HUDEP-2 (cell line): ENCODE measurements at regions not wholly inside any gene's neighbourhood (a gene's known extent, or its start where the extent isn't known, plus 50 kb on each side); places are given as distances from the start of the nearest gene placed in this dataset.
"Not testable (repeated sequence)": the region's sequence is repeated elsewhere in the genome, so short reads cannot be mapped to it uniquely, and the experiment has no call there.

Experiments used
- DNase-seq, 76 experiments: peaks; one replicate each; lab custom pipeline; 2025; ENCODE audit not compliant: unreplicated experiment in 76 of 76; lab: John Stamatoyannopoulos, UW

DNA sequence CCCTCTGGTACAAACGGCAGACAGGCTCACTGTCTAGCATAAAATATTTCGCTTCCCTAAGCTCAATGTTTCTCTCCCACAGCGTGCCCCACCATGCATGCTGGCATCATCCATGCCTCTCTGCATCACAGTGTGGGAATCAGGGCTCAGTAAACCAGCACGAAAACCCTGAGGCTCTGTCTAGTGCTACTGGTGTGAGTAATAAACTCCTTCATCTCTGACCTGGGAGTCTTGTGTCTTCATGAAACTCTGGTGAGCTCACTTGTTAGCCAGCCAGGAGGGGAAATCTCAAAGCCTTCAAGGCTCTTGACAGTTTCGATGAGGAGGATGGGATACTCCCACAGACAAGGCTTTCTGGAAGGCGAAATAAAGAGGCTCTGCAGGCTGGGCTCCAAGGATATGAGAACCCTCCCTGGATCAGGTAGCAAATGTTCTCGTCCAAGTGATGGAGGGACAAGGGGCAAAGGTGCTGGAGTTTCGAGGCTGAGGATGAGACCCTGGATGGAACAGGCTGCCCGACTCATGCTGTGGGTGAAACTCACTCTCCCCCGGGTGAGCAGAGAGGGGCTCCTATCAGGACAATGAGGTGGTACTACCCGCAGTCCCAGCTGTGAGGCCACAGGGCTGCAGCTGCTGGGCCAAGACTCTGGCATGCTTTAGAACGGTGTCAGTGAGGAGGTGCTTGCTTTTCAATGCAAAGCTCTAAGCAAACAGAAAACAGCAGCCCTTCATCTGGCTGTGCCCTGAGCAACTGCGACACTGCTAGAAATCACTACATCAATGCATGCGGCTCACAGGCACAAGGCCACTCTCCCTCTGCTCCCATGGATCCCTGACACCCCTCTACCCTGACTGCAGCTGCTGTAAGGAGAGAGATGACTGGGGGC lies 69.3 kb downstream of the SHANK2 start:
- no peak for DNase-seq

DNA sequence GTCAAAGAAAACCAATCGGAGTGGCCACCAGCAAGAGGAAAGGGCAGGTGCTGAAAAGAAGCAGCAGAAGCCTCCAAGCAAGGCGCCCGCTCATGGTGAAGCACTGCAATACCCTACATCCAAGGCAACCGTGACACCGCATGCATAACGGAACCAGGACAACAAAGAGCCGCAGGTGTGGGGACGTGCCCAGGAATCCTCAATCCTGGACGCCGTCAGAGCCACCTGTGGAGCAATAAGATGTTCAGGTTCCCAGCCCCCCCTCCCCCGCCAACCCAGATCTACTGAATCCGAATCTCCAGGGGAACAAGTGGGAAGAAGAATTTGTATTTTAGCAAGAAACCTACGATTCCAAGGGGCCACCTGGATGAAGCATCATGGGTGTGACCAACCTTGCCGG lies 70.8 kb downstream of the SHANK2 start:
- no peak for DNase-seq

DNA sequence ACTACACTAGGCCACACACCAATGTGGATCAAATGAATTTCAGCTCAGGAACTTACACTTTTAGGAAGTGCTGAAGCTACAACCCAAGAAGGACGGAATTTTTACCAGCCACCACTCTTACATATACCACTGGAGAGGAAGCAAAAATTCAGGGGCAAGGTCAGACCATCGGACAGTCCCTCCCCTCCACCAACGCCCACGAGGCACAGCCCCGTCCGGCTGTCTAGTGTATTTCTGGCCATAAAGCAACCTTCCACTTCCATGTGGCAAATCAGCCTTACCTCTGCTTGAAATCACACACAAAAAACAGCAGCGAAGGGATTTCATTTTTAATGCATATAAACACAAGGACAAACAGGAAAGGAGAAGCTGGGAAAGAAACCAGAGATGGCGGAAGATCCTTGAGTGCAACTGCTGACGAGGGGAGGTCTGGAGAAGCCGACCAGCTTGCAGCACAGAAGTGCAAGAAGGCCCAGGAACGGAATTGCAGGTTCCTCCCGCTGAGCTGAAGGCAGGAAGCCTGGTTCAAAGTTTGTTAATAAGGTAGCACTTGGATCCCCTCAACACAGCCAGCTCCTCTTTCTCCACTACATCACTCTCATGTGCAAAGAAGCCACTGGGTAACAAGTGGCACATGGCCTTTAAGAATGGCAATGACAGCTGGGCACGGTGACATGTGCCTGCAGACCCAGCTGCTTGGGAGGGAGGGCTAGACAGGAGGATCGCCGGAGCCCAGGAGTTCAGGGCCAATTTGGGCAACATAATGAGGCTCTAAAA lies 71.5 kb downstream of the SHANK2 start:
- no peak for DNase-seq

DNA sequence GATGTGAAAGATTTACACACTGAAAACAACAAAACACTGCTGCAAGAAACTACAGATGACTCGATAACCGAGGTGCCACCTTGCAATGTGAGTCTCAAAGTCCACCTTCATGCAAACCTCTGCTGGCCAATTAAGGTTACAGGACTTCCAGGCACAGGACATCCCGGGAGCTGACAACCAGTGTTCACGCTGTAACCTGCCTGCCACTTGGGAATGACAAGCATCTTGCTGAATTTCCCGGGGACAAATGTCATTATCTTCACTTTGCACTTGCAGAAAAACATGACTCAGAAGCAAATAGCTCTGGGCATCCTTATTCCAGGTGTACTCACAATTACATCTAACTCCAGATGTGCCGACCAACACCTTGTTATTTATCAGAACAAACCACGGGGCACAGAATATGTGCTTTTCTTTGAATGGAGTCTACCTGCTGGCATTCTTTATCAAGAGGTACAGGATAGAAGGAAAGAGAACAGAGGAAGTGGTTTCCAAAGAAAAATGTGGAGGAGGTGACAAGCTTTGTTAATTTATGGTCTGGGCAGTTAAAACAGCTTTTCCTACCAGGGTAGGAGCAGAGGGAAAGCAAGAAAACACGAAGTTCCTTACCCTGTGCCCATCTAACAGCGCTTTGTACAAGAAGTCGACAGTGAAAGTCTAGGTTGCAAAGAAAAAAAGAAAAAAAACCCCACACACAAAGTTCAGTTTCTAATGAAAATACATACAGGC lies 72.3 kb downstream of the SHANK2 start:
- DNase-seq = no peak

DNA sequence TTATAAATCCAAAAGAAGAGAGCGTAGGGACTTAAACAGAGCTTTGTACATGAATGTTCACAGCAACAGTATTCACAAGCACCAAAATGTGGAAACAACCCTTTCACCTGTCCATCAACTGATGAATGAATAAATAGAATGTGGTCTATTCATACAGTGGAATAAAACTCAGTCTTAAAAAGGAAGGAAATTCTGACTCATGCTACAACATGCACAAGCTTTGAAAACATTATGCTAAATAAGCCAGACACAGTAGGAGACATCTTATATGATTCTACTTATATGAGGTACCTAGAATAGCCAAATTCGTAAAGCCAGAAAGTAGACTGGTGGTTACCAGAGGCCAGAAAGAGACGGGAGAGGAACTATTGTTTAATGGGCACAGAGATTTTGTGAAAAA lies 74.3 kb downstream of the SHANK2 start:
- DNase-seq = no peak

GRCh38 chr11:71176812-71177211 lies 75.6 kb downstream of the SHANK2 start:
- DNase-seq = no peak

DNA sequence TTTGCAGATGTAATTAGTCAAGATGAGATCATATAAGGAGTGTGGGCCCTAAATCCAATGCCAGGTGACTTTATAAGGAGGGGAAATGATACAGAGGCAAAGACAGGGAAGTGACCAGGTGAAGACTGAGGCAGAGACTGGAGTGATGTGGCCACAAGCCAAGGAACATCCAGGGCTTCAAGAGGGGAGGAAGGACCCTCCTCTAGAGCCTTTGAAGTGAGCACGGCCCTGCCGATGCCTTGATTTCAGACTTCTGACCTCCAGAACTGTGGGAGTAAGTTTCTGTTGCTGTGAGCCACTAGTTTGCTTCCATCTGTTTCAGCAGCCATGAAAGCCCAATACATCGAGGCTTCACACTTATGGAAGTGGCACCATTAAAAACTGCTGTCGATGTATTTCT lies 78.7 kb downstream of the SHANK2 start:
- DNase-seq = no peak

GRCh38 chr11:71172680-71173079 lies 79.7 kb downstream of the SHANK2 start:
- no peak for DNase-seq

- DNase-seq = no peak
These were observed 80.8 kb downstream of the SHANK2 start for GRCh38 chr11:71171576-71171975.

GRCh38 chr11:71170624-71171423 lies 81.6 kb downstream of the SHANK2 start:
- no peak for DNase-seq

GRCh38 chr11:71169313-71169712 lies 83.1 kb downstream of the SHANK2 start:
- no peak for DNase-seq

GRCh38 chr11:71167814-71168213 lies 84.6 kb downstream of the SHANK2 start:
- not testable (repeated sequence) for DNase-seq

GRCh38 chr11:71165771-71166170 lies 86.6 kb downstream of the SHANK2 start:
- DNase-seq = no peak

- no peak for DNase-seq
These were observed 87.8 kb downstream of the SHANK2 start for GRCh38 chr11:71164621-71165020.

DNA sequence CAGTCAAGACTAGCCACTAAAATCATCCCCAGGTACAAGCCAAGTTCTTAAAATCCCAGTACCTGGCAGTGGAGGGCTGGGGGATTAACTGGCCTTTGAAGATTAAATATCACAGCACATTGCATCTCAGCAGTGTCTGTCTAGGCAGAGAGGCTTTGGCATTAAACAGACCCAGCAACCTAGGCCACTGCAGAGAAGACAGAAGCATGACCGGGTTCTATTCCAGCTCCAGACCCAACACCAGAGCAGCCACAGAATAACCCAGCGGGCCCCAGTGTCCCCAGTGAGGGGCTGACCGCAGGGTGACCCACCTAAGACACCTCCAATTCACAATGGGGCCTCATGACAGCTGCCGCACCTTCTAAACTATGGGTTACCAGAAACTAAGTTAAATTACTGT lies 88.2 kb downstream of the SHANK2 start:
- no peak for DNase-seq

- DNase-seq = no peak
These were observed 89.0 kb downstream of the SHANK2 start for GRCh38 chr11:71163371-71163770.

- no peak for DNase-seq
These were observed 93.4 kb downstream of the SHANK2 start for GRCh38 chr11:71158936-71159335.

DNA sequence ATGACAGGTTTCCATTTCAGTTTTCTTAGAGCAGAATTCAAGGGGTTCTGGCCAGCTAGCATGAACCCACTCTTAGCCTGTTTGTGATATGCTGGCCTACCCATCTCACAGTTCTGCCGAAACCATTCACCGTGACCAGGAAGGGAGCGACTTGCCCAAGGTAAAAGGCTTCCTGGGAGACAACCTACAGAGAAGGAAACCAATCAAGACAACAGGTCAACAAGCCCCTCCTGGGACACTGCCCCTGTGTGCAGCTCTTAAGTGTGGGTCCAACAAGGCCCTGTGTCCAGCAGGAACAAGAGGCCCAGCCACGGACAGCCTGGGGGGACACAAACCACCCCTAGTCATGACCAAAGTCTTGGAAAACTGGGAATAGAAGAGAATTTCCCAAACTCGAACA lies 94.7 kb downstream of the SHANK2 start:
- not testable (repeated sequence) for DNase-seq

GRCh38 chr11:71156301-71156700 lies 96.1 kb downstream of the SHANK2 start:
- no peak for DNase-seq

- DNase-seq = no peak
These were observed 96.5 kb downstream of the SHANK2 start for GRCh38 chr11:71155846-71156245.
